Mesendoderm (in vitro differentiated cells): ENCODE measurements at regions not wholly inside any gene's neighbourhood (a gene's known extent, or its start where the extent isn't known, plus 50 kb on each side); places are given as distances from the start of the nearest gene placed in this dataset.

Experiments
- DNase-seq: peaks from one replicate; pipeline ENCODE4 v3.0.0; 2013
- H2AK5ac ChIP-seq: 2 replicates; pipeline ENCODE4 v1.6.1; 2013; ENCODE audit warnings: low read length, inconsistent platforms
- H2BK120ac ChIP-seq: 2 replicates; pipeline ENCODE4 v1.6.1; 2013; ENCODE audit warnings: low read depth, mild to moderate bottlenecking, low read length, moderate library complexity, mixed read lengths
- H2BK15ac ChIP-seq: replicated peaks from 2 replicates; pipeline ENCODE4 v1.6.1; 2013; ENCODE audit warnings: low read depth, mild to moderate bottlenecking, moderate library complexity
- H2BK5ac ChIP-seq: 2 replicates; pipeline ENCODE4 v1.6.1; 2013; ENCODE audit warnings: low read length, inconsistent platforms
- H3K18ac ChIP-seq: 2 replicates; pipeline ENCODE4 v1.6.1; 2013; ENCODE audit warnings: mild to moderate bottlenecking, low read length, mixed read lengths
- H3K23ac ChIP-seq: one replicate; pipeline ENCODE4 v1.6.1; 2013; ENCODE audit warnings: low read length
- H3K27ac ChIP-seq: 2 replicates; pipeline ENCODE4 v1.5.1; 2013; ENCODE audit warnings: low read depth, mild to moderate bottlenecking, inconsistent platforms, low read length, moderate library complexity
- H3K27me3 ChIP-seq: 2 replicates; pipeline ENCODE4 v1.6.1; 2013; ENCODE audit warnings: low read length, control low read depth, mild to moderate bottlenecking, inconsistent platforms; ENCODE audit not compliant: insufficient read depth, poor library complexity
- H3K36me3 ChIP-seq: 2 replicates; pipeline ENCODE4 v1.6.1; 2013; ENCODE audit warnings: low read length, inconsistent platforms; ENCODE audit not compliant: control insufficient read depth, insufficient read depth
- H3K4ac ChIP-seq: one replicate; pipeline ENCODE4 v1.6.1; 2013; ENCODE audit warnings: low read depth, mild to moderate bottlenecking, low read length, moderate library complexity
- H3K4me1 ChIP-seq: 2 replicates; pipeline ENCODE4 v1.6.1; 2013; ENCODE audit warnings: low read depth, low read length, inconsistent platforms; ENCODE audit not compliant: control insufficient read depth
- H3K4me2 ChIP-seq: 2 replicates; pipeline ENCODE4 v1.6.1; 2013; ENCODE audit warnings: low read length
- H3K4me3 ChIP-seq: 2 replicates; pipeline ENCODE4 v1.5.1; 2013; ENCODE audit warnings: mild to moderate bottlenecking, low read length
- H3K56ac ChIP-seq: one replicate; pipeline ENCODE4 v1.6.1; 2013; ENCODE audit warnings: low read length
- H3K79me1 ChIP-seq: 2 replicates; pipeline ENCODE4 v1.6.1; 2013; ENCODE audit warnings: low read length, inconsistent platforms
- H3K79me2 ChIP-seq: 2 replicates; pipeline ENCODE4 v1.6.1; 2013; ENCODE audit warnings: mild to moderate bottlenecking, low read length; ENCODE audit not compliant: control insufficient read depth, insufficient read depth
- H3K9ac ChIP-seq: 2 replicates; pipeline ENCODE4 v1.6.1; 2013; ENCODE audit warnings: low read length, inconsistent platforms
- H4K5ac ChIP-seq: one replicate; pipeline ENCODE4 v1.6.1; 2013; ENCODE audit warnings: low read length
- H4K8ac ChIP-seq: one replicate; pipeline ENCODE4 v1.6.1; 2013; ENCODE audit warnings: low read depth, mild to moderate bottlenecking, control low read depth, low read length, moderate library complexity
- WGBS: extraction: QIAGEN DNeasy Blood & Tissue Kit; methylation state at CpG from one replicate; pipeline ENCODE4 v1.1.7; 2013; ENCODE audit warnings: low lambda C conversion rate, missing lambda C conversion rate; ENCODE audit not compliant: insufficient coverage; ENCODE audit errors: extremely low coverage; 5-methylcytosine and 5-hydroxymethylcytosine counted together

DNA sequence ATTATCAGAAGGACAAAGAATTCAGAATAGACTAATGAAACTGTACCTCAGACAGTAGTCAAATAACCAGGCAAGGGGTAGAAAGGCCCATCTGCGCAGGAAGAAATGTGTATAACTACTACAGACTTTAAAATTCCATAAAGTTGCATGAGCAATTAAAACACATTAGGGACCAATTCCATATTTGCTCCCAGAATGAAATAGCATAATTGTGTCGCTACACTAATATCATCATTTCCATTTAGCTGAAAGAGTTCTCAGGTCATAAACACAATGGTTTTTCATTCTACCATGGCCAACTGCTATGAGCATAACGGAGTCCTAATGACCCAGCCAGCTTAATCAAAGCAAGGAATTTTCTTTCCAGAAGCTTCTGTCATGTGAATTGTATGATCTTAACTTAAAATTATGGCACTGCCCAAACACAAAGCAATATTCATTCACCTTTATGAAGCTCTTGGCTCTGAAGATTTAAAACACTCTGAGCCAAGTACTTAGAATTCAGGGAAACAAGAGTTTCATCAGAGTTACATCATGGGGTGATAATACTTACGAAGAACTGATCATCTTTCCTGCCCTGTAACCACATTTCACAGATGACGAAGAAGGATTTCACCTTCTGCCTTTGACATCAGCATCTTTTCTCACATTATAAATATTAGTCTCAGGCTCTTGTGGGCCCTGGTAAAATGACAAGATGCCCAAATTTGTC, 98.1 kb upstream of the DOCK1 start:
- Histone ChIP-seq H2BK5ac (no peak overlapping the region), H3K79me1 (no peaks in the 10 kb centered on the region), H3K4me3 (no peak overlapping the region), H3K36me3 (no peaks in the 10 kb centered on the region), H3K23ac (no peak overlapping the region), H3K27me3 (no peaks in the 10 kb centered on the region), H3K9ac (no peak overlapping the region), H3K27ac (no peak overlapping the region), H3K56ac (no peak overlapping the region), H4K8ac (no peak overlapping the region), H3K79me2 (no peaks in the 10 kb centered on the region), H3K18ac (no peak overlapping the region), H2BK120ac (no peak overlapping the region), H3K4me2 (no peak overlapping the region), H3K4me1 (no peaks in the 10 kb centered on the region), H3K4ac (no peak overlapping the region), H2BK15ac (no peak overlapping the region), H4K5ac (no peak overlapping the region), H2AK5ac (no peak overlapping the region)
- DNase-seq = no peak
- WGBS = no CpG with 5 or more reads among the region's 5 CpGs

DNA sequence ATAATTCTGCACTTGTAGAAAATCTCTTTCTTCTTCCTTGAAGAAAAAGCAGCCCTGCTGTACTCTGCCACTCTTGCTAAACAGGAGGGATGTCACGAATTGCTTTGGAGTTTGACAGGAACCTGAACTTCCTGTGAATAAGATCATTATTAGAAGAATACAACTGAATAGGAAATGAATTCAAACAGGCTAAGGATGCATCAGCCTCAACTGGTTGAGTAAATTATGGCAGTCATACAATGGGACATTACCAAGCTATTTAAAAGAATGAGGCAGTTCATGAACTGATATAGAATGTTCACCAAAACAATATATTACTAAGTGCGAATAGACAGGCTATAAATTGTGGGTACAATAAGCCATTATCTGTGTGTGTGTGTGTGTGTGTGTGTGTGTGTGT, 97.1 kb upstream of the DOCK1 start:
- Histone ChIP-seq H3K27me3 (no peaks in the 10 kb centered on the region), H3K56ac (no peak overlapping the region), H4K8ac (no peak overlapping the region), H2BK120ac (no peak overlapping the region), H3K18ac (no peak overlapping the region), H3K4me1 (no peaks in the 10 kb centered on the region), H3K4ac (no peak overlapping the region), H3K79me2 (no peaks in the 10 kb centered on the region), H2AK5ac (no peak overlapping the region), H3K27ac (no peak overlapping the region), H3K23ac (no peak overlapping the region), H2BK15ac (no peak overlapping the region), H2BK5ac (no peak overlapping the region), H3K4me3 (no peak overlapping the region), H3K79me1 (no peaks in the 10 kb centered on the region), H3K9ac (no peak overlapping the region), H3K36me3 (no peaks in the 10 kb centered on the region), H4K5ac (no peak overlapping the region), H3K4me2 (no peak overlapping the region)
- WGBS = no CpG with 5 or more reads among the region's 2 CpGs
- no peak for DNase-seq

DNA sequence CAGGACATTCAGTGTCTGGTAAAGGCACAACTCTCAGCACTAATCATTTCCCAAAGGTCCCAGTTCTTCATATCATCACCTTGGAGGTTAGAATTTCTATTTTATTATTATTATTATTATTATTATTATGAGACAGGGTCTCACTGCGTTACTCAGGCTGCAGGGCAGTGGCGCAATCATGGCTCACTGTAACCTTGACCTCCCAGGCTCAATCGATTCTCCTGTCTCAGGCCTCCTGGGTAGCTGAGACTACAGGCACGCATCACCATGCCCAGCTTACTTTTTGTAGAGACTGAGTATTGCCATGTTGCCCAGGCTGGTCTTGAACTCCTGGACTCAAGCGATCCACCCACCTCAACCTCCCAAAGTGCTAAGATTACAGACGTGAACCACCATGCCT, 91.8 kb upstream of the DOCK1 start:
- Histone ChIP-seq H3K27ac (no peak overlapping the region), H3K4ac (no peak overlapping the region), H2BK5ac (no peak overlapping the region), H4K5ac (no peak overlapping the region), H3K79me1 (no peaks in the 10 kb centered on the region), H3K18ac (no peak overlapping the region), H2BK120ac (no peak overlapping the region), H3K79me2 (no peaks in the 10 kb centered on the region), H4K8ac (no peak overlapping the region), H3K4me1 (no peaks in the 10 kb centered on the region), H3K36me3 (no peaks in the 10 kb centered on the region), H3K56ac (no peak overlapping the region), H2AK5ac (no peak overlapping the region), H3K4me2 (no peak overlapping the region), H3K27me3 (no peaks in the 10 kb centered on the region), H3K23ac (no peak overlapping the region), H2BK15ac (no peak overlapping the region), H3K4me3 (no peak overlapping the region), H3K9ac (no peak overlapping the region)
- DNase-seq = no peak
- no CpG with 5 or more reads among the region's 6 CpGs for WGBS

- WGBS = no CpG with 5 or more reads among the region's 5 CpGs
- Histone ChIP-seq H3K36me3 (no peaks in the 10 kb centered on the region), H3K9ac (no peak overlapping the region), H3K23ac (no peak overlapping the region), H3K27me3 (no peaks in the 10 kb centered on the region), H3K4me1 (no peaks in the 10 kb centered on the region), H3K4me3 (no peak overlapping the region), H2BK15ac (no peak overlapping the region), H3K79me2 (no peaks in the 10 kb centered on the region), H2BK120ac (no peak overlapping the region), H3K79me1 (no peaks in the 10 kb centered on the region), H3K4me2 (no peak overlapping the region), H4K5ac (no peak overlapping the region), H3K56ac (no peak overlapping the region), H2BK5ac (no peak overlapping the region), H3K27ac (no peak overlapping the region), H3K4ac (no peak overlapping the region), H3K18ac (no peak overlapping the region), H4K8ac (no peak overlapping the region), H2AK5ac (no peak overlapping the region)
- no peak for DNase-seq
Measured at GRCh38 chr10:126833542-126833941, 71.7 kb upstream of the DOCK1 start.

- H4K8ac ChIP-seq = no peak overlapping the region
- H3K4ac ChIP-seq = no peak overlapping the region
- no peak overlapping the region for H3K56ac ChIP-seq
- H3K4me3 ChIP-seq = no peak overlapping the region
- no peak overlapping the region for H2BK120ac ChIP-seq
- H3K18ac ChIP-seq = no peak overlapping the region
- no peak for DNase-seq
- no peak overlapping the region for H3K4me2 ChIP-seq
- H3K23ac ChIP-seq = no peak overlapping the region
- no peak overlapping the region for H2BK5ac ChIP-seq
- H3K79me2 ChIP-seq = no peaks in the 10 kb centered on the region
- H3K9ac ChIP-seq = no peak overlapping the region
- no peaks in the 10 kb centered on the region for H3K79me1 ChIP-seq
- H3K4me1 ChIP-seq = peaks cover 2% of the 10 kb centered on the region
- H3K36me3 ChIP-seq = no peaks in the 10 kb centered on the region
- H3K27ac ChIP-seq = no peak overlapping the region
- no CpG with 5 or more reads among the region's 4 CpGs for WGBS
- H2AK5ac ChIP-seq = no peak overlapping the region
- no peak overlapping the region for H4K5ac ChIP-seq
- H3K27me3 ChIP-seq = no peaks in the 10 kb centered on the region
- H2BK15ac ChIP-seq = no peak overlapping the region
Measured at GRCh38 chr10:126836009-126836408, 69.2 kb upstream of the DOCK1 start.

DNA sequence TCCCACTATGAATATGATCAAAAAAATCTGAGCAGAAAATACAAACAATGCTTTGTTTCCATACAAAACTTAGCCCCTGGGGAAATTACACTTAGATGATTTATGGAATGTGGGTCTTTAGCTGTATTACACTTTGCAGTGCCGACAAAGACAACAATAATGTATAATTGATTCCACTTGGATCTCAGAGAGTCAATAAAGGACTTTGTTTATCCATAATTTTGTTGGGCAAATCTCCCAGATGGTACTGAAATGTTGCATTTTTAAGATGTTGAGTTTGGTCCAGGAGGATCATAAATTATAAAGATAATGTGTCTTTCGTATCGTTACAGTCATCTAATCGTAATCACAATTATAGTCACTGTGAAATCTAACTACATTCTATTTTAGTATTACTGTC, 66.9 kb upstream of the DOCK1 start:
- no peaks in the 10 kb centered on the region for H3K36me3 ChIP-seq
- H3K4me3 ChIP-seq = no peak overlapping the region
- no peak overlapping the region for H4K8ac ChIP-seq
- no peak overlapping the region for H2BK15ac ChIP-seq
- H3K23ac ChIP-seq = no peak overlapping the region
- no CpG with 5 or more reads among the region's 4 CpGs for WGBS
- DNase-seq = no peak
- H3K4me2 ChIP-seq = no peak overlapping the region
- H2AK5ac ChIP-seq = no peak overlapping the region
- no peak overlapping the region for H3K56ac ChIP-seq
- H2BK120ac ChIP-seq = no peak overlapping the region
- H4K5ac ChIP-seq = no peak overlapping the region
- H2BK5ac ChIP-seq = no peak overlapping the region
- H3K27me3 ChIP-seq = no peaks in the 10 kb centered on the region
- peaks cover 2% of the 10 kb centered on the region for H3K4me1 ChIP-seq
- no peaks in the 10 kb centered on the region for H3K79me2 ChIP-seq
- H3K27ac ChIP-seq = no peak overlapping the region
- no peak overlapping the region for H3K18ac ChIP-seq
- no peaks in the 10 kb centered on the region for H3K79me1 ChIP-seq
- H3K4ac ChIP-seq = no peak overlapping the region
- no peak overlapping the region for H3K9ac ChIP-seq
